Neuronal stem cell (in vitro differentiated cells): ENCODE measurements at regions not wholly inside any gene's neighbourhood (a gene's known extent, or its start where the extent isn't known, plus 50 kb on each side); places are given as distances from the start of the nearest gene placed in this dataset.

Source experiments
- DNase-seq: peaks from one replicate; pipeline ENCODE4 v3.0.0-alpha.2; 2013; ENCODE audit warnings: low spot score
- H2AFZ ChIP-seq: one replicate; pipeline ENCODE4 v1.6.1; 2013; ENCODE audit warnings: mild to moderate bottlenecking, low read length, inconsistent platforms
- H2AK5ac ChIP-seq: 2 replicates; pipeline ENCODE4 v1.6.1; 2013; ENCODE audit warnings: low read depth, mild to moderate bottlenecking, inconsistent platforms, low read length, moderate library complexity, mixed read lengths
- H2BK120ac ChIP-seq: 2 replicates; pipeline ENCODE4 v1.6.1; 2013; ENCODE audit warnings: low read depth, mild to moderate bottlenecking, inconsistent platforms, low read length, moderate library complexity, mixed read lengths
- H2BK12ac ChIP-seq: one replicate; pipeline ENCODE4 v1.6.1; 2013; ENCODE audit warnings: low read length, inconsistent platforms
- H2BK15ac ChIP-seq: 2 replicates; pipeline ENCODE4 v1.6.1; 2013; ENCODE audit warnings: mild to moderate bottlenecking, low read length, inconsistent platforms, mixed read lengths
- H2BK5ac ChIP-seq: one replicate; pipeline ENCODE4 v1.6.1; 2013; ENCODE audit warnings: inconsistent platforms, mild to moderate bottlenecking, low read length, moderate library complexity
- H3K14ac ChIP-seq: one replicate; pipeline ENCODE4 v1.6.1; 2013; ENCODE audit warnings: low read length, inconsistent platforms
- H3K18ac ChIP-seq: 2 replicates; pipeline ENCODE4 v1.6.1; 2013; ENCODE audit warnings: low read length, inconsistent platforms
- H3K23ac ChIP-seq: 2 replicates; pipeline ENCODE4 v1.6.1; 2013; ENCODE audit warnings: low read depth, mild to moderate bottlenecking, mixed read lengths, low read length, inconsistent platforms; ENCODE audit not compliant: poor library complexity
- H3K27ac ChIP-seq: replicated peaks from 3 replicates; pipeline ENCODE4 v1.5.1; 2013; ENCODE audit warnings: low read length, inconsistent platforms
- H3K27me3 ChIP-seq, 3 experiments: 2 replicates each; pipeline ENCODE4 v1.6.1; 2013; ENCODE audit warnings: low read length in 3 of 3, mild to moderate bottlenecking in 2 of 3, inconsistent platforms in 1 of 3, low read depth in 1 of 3, mixed read lengths in 1 of 3, moderate library complexity in 1 of 3; ENCODE audit not compliant: control insufficient read depth in 3 of 3, insufficient read depth in 3 of 3
- H3K36me3 ChIP-seq, 2 donors: replicated peaks in 1 of 2; 2 replicates each; pipeline ENCODE4 v1.6.1; 2013; ENCODE audit warnings: low read length in 2 of 2; ENCODE audit not compliant: control insufficient read depth in 2 of 2, insufficient read depth in 2 of 2
- H3K4ac ChIP-seq: 2 replicates; pipeline ENCODE4 v1.6.1; 2013; ENCODE audit warnings: inconsistent platforms, mild to moderate bottlenecking, low read length, moderate library complexity
- H3K4me1 ChIP-seq, 2 donors: 1 replicate in 1 of 2; 2 replicates in 1 of 2; pipeline ENCODE4 v1.6.1; 2013; ENCODE audit warnings: low read length in 2 of 2, low read depth in 1 of 2; ENCODE audit not compliant: control insufficient read depth in 2 of 2, insufficient read depth in 1 of 2
- H3K4me2 ChIP-seq: one replicate; pipeline ENCODE4 v1.6.1; 2013; ENCODE audit warnings: mild to moderate bottlenecking, low read length, inconsistent platforms; ENCODE audit not compliant: insufficient read depth, poor library complexity, severe bottlenecking
- H3K4me3 ChIP-seq, 2 donors: 2 replicates each; pipeline ENCODE4 v1.5.1; 2013; ENCODE audit warnings: low read length in 2 of 2, mild to moderate bottlenecking in 2 of 2, inconsistent platforms in 1 of 2, moderate library complexity in 1 of 2
- H3K79me1 ChIP-seq: one replicate; pipeline ENCODE4 v1.6.1; 2013; ENCODE audit warnings: low read depth, mild to moderate bottlenecking, inconsistent platforms, low read length, moderate library complexity
- H3K9ac ChIP-seq: one replicate; pipeline ENCODE4 v1.6.1; 2013; ENCODE audit warnings: mild to moderate bottlenecking, low read depth, low read length, inconsistent platforms; ENCODE audit not compliant: poor library complexity
- H3K9me3 ChIP-seq, 2 donors: replicated peaks in 1 of 2; 2 replicates each; pipeline versions ENCODE3 to v1.6.1; 2013; ENCODE audit warnings: low read length in 2 of 2, mild to moderate bottlenecking in 2 of 2, inconsistent platforms in 1 of 2, low read depth in 1 of 2, mixed read lengths in 1 of 2, moderate library complexity in 1 of 2; ENCODE audit not compliant: control insufficient read depth in 2 of 2, insufficient read depth in 1 of 2
- H4K8ac ChIP-seq: one replicate; pipeline ENCODE4 v1.6.1; 2013; ENCODE audit warnings: low read depth, mild to moderate bottlenecking, inconsistent platforms, low read length, moderate library complexity
- H4K91ac ChIP-seq: one replicate; pipeline ENCODE4 v1.6.1; 2013; ENCODE audit warnings: low read length, low read depth, mild to moderate bottlenecking, inconsistent platforms; ENCODE audit not compliant: poor library complexity
- WGBS, 2 donors: extraction: QIAGEN DNeasy Blood & Tissue Kit; methylation state at CpG; one replicate each; pipeline ENCODE4 v1.1.7; 2013; ENCODE audit warnings: missing lambda C conversion rate in 2 of 2, mixed read lengths in 1 of 2; ENCODE audit not compliant: insufficient read length in 2 of 2, insufficient replicate concordance in 1 of 2; ENCODE audit errors: extremely low coverage in 2 of 2; 5-methylcytosine and 5-hydroxymethylcytosine counted together

DNA sequence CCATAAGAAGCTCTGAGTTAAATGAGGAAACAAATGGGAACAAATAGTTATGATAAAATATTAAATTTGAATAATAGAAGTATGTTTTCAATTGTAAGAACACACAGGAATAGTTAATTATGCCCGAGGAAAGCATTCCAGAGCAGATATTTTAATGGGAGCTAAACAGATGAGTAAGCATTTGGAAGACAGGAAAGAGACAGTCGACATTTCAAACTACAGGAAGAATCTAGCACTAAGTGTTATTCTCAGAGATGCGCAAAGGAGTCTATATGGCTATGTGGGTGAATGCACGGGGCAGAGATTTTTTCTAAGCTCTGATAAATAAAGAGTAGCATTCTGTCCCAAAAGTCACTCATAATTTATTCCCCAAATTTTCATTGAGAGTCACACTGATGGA lies 64.5 kb upstream of the SSTR1 start:
- Histone ChIP-seq H2AK5ac (no peak overlapping the region), H3K4me2 (no peak overlapping the region), H3K27ac (no peak overlapping the region), H3K4me3 (no peak overlapping the region), H3K9ac (no peak overlapping the region), H4K8ac (no peak overlapping the region), H3K9me3 (no peaks in the 10 kb centered on the region), H3K18ac (no peak overlapping the region), H3K4me1 (no peaks in the 10 kb centered on the region), H2BK5ac (no peak overlapping the region), H2BK120ac (no peak overlapping the region), H3K14ac (no peak overlapping the region), H2BK15ac (no peak overlapping the region), H3K36me3 (no peaks in the 10 kb centered on the region), H3K27me3 (no peaks in the 10 kb centered on the region), H3K79me1 (no peaks in the 10 kb centered on the region), H3K4ac (no peak overlapping the region), H4K91ac (no peak overlapping the region), H2AFZ (no peak overlapping the region), H3K23ac (no peak overlapping the region), H2BK12ac (no peak overlapping the region)
- no CpG with 5 or more reads among the region's 4 CpGs for WGBS, 2 donors
- no peak for DNase-seq

DNA sequence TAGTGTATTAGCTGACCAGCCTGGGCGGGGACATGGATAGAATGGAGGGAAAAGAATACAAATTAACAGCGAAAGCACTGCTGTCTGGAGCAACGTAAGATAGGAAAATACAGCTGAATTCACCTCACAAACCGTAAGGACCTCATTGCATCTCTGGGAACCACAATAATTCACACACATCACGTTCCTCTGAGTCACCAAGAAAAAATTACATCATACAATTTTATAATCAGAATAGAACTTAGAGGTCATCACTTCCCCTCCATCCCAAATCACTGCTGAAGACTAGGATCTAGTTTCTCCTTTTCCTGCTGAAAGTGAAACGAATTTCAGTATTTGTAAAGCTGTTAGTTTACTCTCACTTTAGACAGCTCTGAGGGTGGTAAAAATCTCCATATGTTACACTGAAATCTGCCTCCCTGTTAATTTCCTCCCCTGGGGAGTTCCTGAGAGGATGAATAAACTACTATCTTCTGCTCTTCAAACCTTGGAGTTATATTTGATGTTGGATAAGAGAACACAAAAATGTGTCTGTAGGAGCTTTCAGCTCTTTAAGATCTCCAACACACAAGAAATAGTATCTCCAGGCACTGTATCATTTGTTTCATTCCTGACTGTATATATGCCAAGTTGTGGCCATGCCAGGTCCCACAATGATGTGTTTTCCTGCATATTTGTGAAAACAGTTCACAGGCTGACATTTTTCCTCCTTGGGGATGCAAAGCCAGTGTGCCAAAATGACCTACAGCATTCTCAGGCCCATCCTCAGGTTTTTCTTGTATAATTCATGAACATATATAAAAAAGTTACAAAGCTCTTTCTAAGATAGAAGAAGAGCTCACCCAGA lies 63.8 kb upstream of the SSTR1 start:
- Histone ChIP-seq H3K23ac (no peak overlapping the region), H3K4me3 (no peak overlapping the region), H3K9me3 (no peaks in the 10 kb centered on the region), H3K79me1 (no peaks in the 10 kb centered on the region), H2AK5ac (no peak overlapping the region), H3K4ac (no peak overlapping the region), H2BK120ac (no peak overlapping the region), H4K91ac (no peak overlapping the region), H3K4me1 (no peaks in the 10 kb centered on the region), H3K27ac (no peak overlapping the region), H3K9ac (no peak overlapping the region), H2BK15ac (no peak overlapping the region), H4K8ac (no peak overlapping the region), H2BK5ac (no peak overlapping the region), H3K36me3 (no peaks in the 10 kb centered on the region), H3K4me2 (no peak overlapping the region), H3K27me3 (no peaks in the 10 kb centered on the region), H3K18ac (no peak overlapping the region), H2BK12ac (no peak overlapping the region), H3K14ac (no peak overlapping the region), H2AFZ (no peak overlapping the region)
- no CpG with 5 or more reads among the region's 6 CpGs for WGBS, 2 donors
- DNase-seq, result no peak

DNA sequence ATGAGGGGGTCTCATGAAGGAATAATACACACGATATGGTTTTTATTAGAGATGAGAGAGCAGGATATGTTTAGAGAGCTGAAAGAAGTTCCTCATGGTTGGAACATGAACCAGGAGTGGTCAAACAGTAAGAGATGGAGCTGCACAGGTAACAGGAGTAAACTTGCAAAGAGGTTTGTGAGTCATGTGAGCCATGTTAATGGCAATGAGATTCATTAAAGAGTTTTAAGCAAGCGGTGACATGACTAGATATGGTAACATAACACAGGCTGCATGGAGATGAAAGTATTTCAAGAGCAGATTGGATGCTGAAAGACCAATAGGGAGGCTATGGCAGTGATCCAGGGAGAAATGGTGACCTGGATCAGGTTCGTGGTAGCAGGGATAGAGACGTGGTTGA lies 62.6 kb upstream of the SSTR1 start:
- no peak overlapping the region for H2BK5ac ChIP-seq
- no peak overlapping the region for H3K27ac ChIP-seq
- no peak overlapping the region for H2BK15ac ChIP-seq
- no peak overlapping the region for H3K14ac ChIP-seq
- no peak overlapping the region for H3K4me2 ChIP-seq
- H3K9me3 ChIP-seq, result no peaks in the 10 kb centered on the region
- H3K27me3 ChIP-seq, result no peaks in the 10 kb centered on the region
- H4K91ac ChIP-seq, result no peak overlapping the region
- H2AFZ ChIP-seq, result no peak overlapping the region
- no peak overlapping the region for H3K18ac ChIP-seq
- no peaks in the 10 kb centered on the region for H3K36me3 ChIP-seq
- no peaks in the 10 kb centered on the region for H3K79me1 ChIP-seq
- no CpG with 5 or more reads among the region's 4 CpGs for WGBS, 2 donors
- H3K4me1 ChIP-seq, result no peaks in the 10 kb centered on the region
- no peak overlapping the region for H4K8ac ChIP-seq
- no peak overlapping the region for H3K4ac ChIP-seq
- no peak overlapping the region for H3K23ac ChIP-seq
- H2BK12ac ChIP-seq, result no peak overlapping the region
- H2AK5ac ChIP-seq, result no peak overlapping the region
- no peak overlapping the region for H3K4me3 ChIP-seq
- no peak for DNase-seq
- H2BK120ac ChIP-seq, result no peak overlapping the region
- H3K9ac ChIP-seq, result no peak overlapping the region

DNA sequence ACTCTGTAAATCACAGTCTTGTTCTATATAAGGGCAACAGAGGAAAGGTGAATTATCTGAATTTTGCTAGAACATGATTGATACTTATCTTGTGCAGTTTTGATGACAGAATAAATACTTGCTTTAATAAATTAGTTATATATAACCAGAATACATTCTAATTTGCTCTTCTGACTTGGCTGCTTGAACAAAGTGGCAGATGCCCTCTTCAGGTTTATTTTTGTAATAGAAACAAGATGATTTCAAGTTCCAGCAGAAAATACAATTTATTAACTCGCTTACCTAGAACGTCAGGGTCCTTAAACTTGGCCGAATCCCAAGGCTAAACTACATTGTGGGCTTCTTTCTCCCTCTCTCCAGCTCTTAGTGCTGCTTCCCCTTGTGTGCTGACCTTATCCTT lies 57.6 kb upstream of the SSTR1 start:
- Histone ChIP-seq H2BK15ac (no peak overlapping the region), H3K9me3 (no peaks in the 10 kb centered on the region), H3K4me1 (no peaks in the 10 kb centered on the region), H2BK5ac (no peak overlapping the region), H2AK5ac (no peak overlapping the region), H3K27ac (no peak overlapping the region), H3K79me1 (no peaks in the 10 kb centered on the region), H3K23ac (no peak overlapping the region), H2AFZ (no peak overlapping the region), H3K36me3 (no peaks in the 10 kb centered on the region), H3K4me2 (no peak overlapping the region), H2BK12ac (no peak overlapping the region), H4K91ac (no peak overlapping the region), H3K14ac (no peak overlapping the region), H2BK120ac (no peak overlapping the region), H3K4ac (no peak overlapping the region), H4K8ac (no peak overlapping the region), H3K27me3 (no peaks in the 10 kb centered on the region), H3K9ac (no peak overlapping the region), H3K4me3 (no peak overlapping the region), H3K18ac (no peak overlapping the region)
- DNase-seq, result no peak
- WGBS, 2 donors, result no CpG with 5 or more reads among the region's 3 CpGs
